Heart left ventricle (tissue), 13 donors: ENCODE measurements at regions not wholly inside any gene's neighbourhood (a gene's known extent, or its start where the extent isn't known, plus 50 kb on each side); places are given as distances from the start of the nearest gene placed in this dataset.

Experiments
- POLR2A ChIP-seq, 2 donors: fragments of 450-650 bp; IDR thresholded peaks; one replicate each; pipeline ENCODE4 v1.6.1; 2017; ENCODE audit warnings: antibody characterized with exemption in 2 of 2, mild to moderate bottlenecking in 2 of 2, moderate library complexity in 2 of 2
- TF ChIP-seq, protein P1 (sequence below), 12 donors: fragments of 200-600 bp; sonication (generic) in 4 of 12; IDR thresholded peaks; one replicate each; pipeline versions ENCODE4 v1.5.0 to v1.8.0; 2018 to 2022; ENCODE audit warnings: antibody characterized with exemption in 12 of 12, mild to moderate bottlenecking in 5 of 12
- donor health status: ischemic (EF 13 %, LVEDD 7.1; RV severe dilation, severe dysfunction).
- donor health status: DM: no; HTN: yes; CAD: no.
- donor health status: DM: no; HTN: no; CAD: no.
- donor health status: ischemic (EF 25% LVEDD 6.9; RV normal size, moderate dysfunction).
- donor health status: ischemic (EF 25% LVEDD 5.7; RV mildly dilated, moderate dysfunction).
- donor health status: ischemic (EF 35%, LVEDD 5.7; RV mildly dilated, moderate dysfunction).
- donor health status: nonischemic (EF 11% LVEDD 7.7; RV severe dilation, severe dysfunction).
- donor health status: DM: yes; HTN: yes; CAD: no.
- donor health status: PGD.
- donor health status: ischemic (EF 29% LVEDD 5.4; RV normal size, mild dysfunction).
- donor health status: nonischemic (EF 23%, LVEDD 6.1; RV moderate dilation, normal function).

DNA sequence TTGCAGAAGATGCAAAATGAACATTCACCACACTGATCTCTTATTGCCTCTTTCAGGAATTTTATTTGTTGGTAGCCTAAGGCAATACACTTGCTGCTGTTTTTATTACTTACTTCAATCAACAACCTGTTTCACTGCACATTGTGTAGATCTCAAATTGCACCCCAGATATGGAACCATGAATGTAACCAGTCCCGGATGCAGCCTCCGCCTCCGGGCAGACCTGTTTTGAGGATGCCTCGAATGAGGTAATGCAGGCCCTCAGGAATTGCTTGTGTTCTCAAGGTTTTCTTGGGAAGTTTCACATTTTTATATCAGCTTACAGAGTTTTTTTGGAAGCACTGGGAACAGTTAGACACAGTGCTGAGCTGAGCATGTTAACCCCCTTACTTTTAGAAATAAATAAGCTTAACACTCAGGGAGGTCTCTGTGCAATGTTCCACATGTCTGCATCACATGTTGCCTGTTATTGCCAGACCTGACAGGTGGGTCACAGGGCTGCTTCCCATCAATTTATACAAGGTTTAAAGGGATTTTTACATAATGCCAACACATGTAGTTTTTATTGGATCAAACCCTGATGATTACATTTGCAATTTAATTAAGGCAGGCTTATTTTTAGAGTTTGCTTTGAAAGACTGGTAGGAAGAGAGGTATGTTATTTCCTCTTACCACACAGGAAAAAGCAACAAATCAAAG, 193.1 kb upstream of the POM121L12 start:
- TF ChIP-seq POLR2A (IDR thresholded peaks at IDR 0.05), result no peak
- TF ChIP-seq, protein P1, sequence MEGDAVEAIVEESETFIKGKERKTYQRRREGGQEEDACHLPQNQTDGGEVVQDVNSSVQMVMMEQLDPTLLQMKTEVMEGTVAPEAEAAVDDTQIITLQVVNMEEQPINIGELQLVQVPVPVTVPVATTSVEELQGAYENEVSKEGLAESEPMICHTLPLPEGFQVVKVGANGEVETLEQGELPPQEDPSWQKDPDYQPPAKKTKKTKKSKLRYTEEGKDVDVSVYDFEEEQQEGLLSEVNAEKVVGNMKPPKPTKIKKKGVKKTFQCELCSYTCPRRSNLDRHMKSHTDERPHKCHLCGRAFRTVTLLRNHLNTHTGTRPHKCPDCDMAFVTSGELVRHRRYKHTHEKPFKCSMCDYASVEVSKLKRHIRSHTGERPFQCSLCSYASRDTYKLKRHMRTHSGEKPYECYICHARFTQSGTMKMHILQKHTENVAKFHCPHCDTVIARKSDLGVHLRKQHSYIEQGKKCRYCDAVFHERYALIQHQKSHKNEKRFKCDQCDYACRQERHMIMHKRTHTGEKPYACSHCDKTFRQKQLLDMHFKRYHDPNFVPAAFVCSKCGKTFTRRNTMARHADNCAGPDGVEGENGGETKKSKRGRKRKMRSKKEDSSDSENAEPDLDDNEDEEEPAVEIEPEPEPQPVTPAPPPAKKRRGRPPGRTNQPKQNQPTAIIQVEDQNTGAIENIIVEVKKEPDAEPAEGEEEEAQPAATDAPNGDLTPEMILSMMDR (IDR thresholded peaks at IDR 0.05), result no peak
